Ishikawa (cell line): ENCODE measurements at regions not wholly inside any gene's neighbourhood (a gene's known extent, or its start where the extent isn't known, plus 50 kb on each side); places are given as distances from the start of the nearest gene placed in this dataset.

Source experiments
- CEBPB ChIP-seq: IDR thresholded peaks from 2 replicates; pipeline ENCODE4 v1.6.1; 2012
- CREB1 ChIP-seq: IDR thresholded peaks from 2 replicates; pipeline ENCODE4 v1.6.1; 2012; ENCODE audit warnings: low read depth
- EGR1 ChIP-seq: IDR thresholded peaks from 2 replicates; pipeline ENCODE4 v1.6.1; 2012
- EP300 ChIP-seq: IDR thresholded peaks from 2 replicates; pipeline ENCODE4 v1.6.1; 2012; ENCODE audit warnings: borderline replicate concordance
- FOXM1 ChIP-seq: IDR thresholded peaks from 2 replicates; pipeline ENCODE4 v1.6.1; 2012; ENCODE audit warnings: low read depth, borderline replicate concordance
- MAX ChIP-seq: IDR thresholded peaks from 2 replicates; pipeline ENCODE4 v1.6.1; 2012
- NFIC ChIP-seq: IDR thresholded peaks from 2 replicates; pipeline ENCODE4 v1.6.1; 2012
- RAD21 ChIP-seq: IDR thresholded peaks from 2 replicates; pipeline ENCODE4 v1.6.1; 2012; ENCODE audit warnings: low read depth
- REST ChIP-seq: IDR thresholded peaks from 2 replicates; pipeline ENCODE4 v1.6.1; 2012; ENCODE audit warnings: low read depth, mild to moderate bottlenecking
- TAF1 ChIP-seq: IDR thresholded peaks from 2 replicates; pipeline ENCODE4 v1.6.1; 2012; ENCODE audit warnings: low read depth, mild to moderate bottlenecking
- TCF12 ChIP-seq: IDR thresholded peaks from 2 replicates; pipeline ENCODE4 v1.6.1; 2012; ENCODE audit warnings: low read depth
- TEAD4 ChIP-seq: IDR thresholded peaks from 2 replicates; pipeline ENCODE4 v1.6.1; 2012
- USF1 ChIP-seq: IDR thresholded peaks from 2 replicates; pipeline ENCODE4 v1.6.1; 2012
- YY1 ChIP-seq: IDR thresholded peaks from 2 replicates; pipeline ENCODE4 v1.6.1; 2012; ENCODE audit warnings: low read depth

GRCh38 chr1:87723193-87723592, 394.5 kb downstream of the LMO4 start:
- TF ChIP-seq TEAD4 (no peak), EGR1 (no peak), MAX (no peak), CREB1 (no peak), TAF1 (no peak), NFIC (no peak), RAD21 (no peak), CEBPB (no peak), REST (no peak), YY1 (no peak), USF1 (no peak), TCF12 (no peak), EP300 (no peak), FOXM1 (no peak)
